HG03280 (cell line): ENCODE measurements at regions not wholly inside any gene's neighbourhood (a gene's known extent, or its start where the extent isn't known, plus 50 kb on each side); places are given as distances from the start of the nearest gene placed in this dataset.
"Not testable (repeated sequence)": the region's sequence is repeated elsewhere in the genome, so short reads cannot be mapped to it uniquely, and the experiment has no call there.

ENCODE experiments used
- ATAC-seq: cut with Tn5 transposase; IDR thresholded peaks from one replicate; pipeline ENCODE4 v1.9.1; 2021; ENCODE audit warnings: mild to moderate bottlenecking, moderate library complexity; ENCODE audit not compliant: unreplicated experiment

DNA sequence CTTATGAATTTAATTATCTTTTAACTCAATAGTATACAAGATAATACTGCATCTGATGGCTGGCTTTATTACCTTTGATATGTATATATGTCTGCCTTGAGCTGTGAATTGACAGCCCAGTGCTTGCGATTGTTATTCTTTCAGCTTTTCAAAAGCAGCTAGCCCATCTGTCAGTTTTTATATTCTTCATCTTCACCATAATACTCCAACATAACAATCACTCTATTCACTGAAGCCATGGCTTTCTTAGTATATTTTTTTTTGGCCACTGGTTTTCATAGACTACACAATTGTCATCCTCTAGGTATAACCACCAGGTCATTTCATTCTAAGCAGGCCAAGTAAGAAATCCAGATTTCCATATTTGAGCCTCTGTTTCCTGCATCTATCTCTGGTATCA is 1026.1 kb downstream of the FSCB start:
- ATAC-seq = no peak

DNA sequence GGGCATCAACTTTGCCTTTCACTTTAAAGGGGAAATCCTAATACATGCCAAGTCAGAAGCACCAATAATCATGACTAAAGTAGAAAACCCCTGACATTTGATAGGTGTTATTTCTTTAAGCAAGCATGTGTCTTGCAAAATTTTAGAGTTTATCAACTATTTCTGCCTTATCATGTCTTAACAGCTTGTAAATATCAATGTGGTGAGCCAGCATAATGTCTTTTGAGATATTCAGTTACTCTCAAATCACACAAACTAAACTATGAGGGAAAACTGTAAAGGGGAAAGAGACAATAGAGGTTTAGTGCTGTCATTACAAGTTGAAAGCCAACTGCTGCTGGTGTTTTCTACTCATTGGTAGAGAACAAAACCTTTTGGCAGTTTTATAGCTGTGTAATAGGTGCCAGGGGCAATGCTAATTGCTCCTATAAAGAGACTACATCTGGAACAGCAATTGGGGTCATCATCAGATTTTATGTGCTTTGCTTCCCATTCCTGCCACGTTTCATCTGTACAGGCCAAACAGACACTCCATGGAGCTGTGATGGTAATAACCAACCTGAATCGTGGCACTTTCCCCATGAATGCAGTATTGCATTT is 1027.4 kb downstream of the FSCB start:
- no peak for ATAC-seq

DNA sequence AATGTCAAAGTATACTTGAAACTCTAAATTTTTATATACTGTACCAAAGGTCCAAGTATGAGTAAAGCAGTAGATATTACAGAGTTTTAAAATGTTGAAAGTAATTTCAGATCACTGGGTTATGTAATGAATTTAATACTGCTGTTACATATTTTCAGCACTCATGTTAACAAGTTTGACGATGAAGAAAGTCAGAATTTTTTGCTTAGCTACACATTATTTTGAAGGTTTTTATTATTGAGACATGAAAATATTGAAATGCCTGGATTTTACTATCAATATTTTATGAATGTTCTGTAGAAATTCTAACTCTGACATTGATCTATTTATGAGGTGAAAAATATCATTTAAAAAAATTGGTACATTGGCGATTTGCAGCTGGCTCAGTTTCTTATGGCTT is 1030.3 kb downstream of the FSCB start:
- ATAC-seq = no peak

DNA sequence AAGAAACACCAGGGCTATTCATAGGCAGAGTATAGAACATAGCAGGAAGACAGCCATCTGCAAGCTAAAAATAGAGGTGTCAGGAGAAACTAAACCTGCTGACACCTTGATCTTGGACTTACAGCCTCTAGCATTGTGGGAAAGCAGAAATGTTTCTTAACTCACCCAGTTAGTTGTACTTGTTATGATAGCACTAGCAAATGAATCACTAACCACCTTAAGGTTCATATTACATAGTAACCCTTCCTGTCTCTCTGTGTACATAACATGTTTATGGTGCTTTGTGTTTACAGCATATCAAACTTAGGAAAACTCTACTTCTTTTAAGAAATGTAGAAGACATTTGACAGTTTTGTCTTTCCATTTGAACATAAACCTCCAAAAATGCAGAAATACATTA is 1031.3 kb downstream of the FSCB start:
- ATAC-seq = no peak

DNA sequence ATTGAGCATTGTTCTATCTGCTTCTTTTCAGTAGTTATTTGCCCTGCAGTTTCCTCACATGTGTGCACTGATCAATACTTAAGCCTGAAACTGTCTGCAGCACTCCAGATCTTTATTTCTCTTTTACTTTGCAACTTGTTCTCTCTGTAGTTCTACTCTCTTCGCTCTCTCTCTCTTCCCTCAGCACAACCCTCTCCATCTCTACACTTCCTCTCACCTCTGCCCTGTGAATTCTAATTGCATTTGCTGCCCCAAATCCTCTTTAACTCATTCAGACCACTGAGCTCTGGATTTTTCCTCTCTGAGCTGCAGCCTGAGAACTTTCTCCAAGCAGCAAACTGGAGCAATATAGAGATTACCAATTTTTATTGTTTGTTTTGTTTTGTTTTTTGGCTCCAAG is 1035.5 kb downstream of the FSCB start:
- ATAC-seq = no peak

DNA sequence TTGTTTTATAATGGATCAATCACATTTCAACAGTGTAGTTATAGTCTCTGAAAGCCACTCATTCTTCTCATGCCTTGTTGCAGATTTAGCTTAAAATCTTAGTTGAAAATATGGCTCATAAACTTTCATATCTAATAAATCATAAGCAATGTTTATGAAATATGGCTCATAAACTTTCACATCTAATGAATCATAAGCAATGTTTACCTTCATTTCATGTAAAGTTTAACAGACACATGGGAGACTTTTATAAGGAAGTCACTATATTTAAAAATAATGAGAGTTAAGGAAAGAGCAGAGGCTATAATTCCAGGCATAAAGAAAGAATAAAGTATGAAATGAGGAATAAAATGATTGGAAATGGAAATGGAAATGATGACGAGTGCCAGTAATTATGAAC is 1042.1 kb downstream of the FSCB start:
- ATAC-seq = no peak

DNA sequence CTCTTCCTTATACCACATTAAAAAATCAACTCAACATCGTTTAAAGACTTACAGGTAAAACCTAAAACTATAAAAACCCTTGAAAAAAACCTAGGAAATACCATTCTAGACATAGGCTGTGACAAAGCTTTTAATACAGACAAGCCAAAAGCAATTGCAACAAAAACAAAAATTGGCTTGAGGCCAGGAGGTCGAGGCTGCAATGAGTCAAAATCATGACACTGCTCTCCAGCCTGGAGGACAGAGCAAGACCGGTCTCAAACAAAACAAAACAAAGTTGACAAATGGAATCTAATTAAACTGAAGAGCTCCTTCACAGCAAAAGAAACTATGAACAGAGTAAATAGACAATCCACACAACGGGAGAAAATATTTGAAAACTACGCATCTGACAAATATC is 1057.8 kb downstream of the FSCB start:
- ATAC-seq = no peak

DNA sequence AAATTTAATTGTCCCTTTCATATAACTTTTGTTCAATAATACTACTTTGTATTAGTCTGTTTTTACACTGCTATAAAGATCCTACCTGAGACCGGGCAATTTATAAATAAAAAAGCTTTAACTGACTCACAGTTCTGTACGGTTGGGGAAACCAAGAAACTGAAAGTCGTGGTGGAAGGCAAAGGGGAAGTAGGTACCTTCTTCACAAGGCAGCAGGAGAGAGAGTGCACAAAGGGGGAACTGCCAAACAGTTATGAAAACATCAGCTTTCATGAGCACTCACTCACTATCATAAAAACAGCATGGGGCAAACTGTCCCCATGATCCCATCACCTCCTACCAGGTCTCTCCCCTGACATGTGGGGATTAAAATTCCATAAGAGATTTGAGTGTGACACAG is 1069.0 kb downstream of the FSCB start:
- no peak for ATAC-seq

DNA sequence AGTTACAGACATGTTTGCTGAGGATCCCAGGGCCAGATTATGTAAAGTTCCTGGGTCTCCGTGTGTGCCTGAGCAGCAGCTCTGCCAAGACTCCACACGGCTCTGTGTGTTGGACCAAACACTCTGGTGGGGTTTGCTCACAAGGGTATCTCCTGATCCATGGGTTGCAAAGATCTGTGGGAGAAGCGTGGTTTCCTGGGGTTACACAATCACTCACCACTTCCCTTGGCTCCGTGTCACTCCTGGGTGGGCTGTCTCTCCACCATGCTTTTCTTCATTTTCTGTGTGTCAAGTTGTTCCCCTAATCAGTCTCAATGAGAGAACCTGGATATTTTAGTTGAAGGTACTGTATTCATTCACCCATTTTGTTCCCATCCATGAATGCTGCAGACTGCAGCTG is 1088.8 kb downstream of the FSCB start:
- no peak for ATAC-seq

DNA sequence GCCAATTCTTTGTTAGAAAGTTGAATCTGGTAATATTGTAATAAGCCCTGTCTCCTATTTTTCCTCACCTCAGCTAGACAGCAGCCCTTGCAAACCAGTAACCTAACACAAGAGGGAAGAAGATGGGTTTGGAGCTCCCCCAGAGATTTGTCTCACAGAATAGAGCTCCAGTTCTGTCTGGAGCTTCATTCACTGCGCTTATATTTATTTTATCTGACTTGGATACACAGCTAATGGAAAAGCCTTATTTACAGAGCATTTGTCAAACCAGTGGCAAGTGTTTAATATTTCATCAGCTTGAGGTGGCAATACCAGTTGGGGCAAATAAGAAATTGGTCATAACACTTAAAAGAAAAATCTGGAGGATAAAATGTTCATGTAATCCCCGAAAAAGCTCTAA is 1094.0 kb downstream of the FSCB start:
- ATAC-seq = no peak

DNA sequence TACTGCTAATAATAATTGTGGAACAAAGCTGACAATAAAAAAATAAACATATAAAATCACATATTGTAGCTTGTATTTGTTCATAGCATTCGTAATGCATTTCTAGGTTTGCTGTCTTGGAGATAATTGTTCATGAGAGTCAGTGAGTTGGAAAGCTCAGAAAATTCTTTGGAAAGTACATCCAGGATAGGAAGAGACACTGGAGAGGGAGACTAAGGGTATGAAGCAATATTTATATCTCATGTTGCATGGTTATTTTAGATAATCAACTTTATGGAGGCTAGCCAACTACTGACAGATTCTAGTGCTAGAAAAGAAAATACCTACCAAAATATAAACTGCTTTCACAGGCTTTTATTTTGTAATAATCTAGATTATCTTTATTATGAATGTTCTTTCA is 1095.2 kb downstream of the FSCB start:
- ATAC-seq = no peak

DNA sequence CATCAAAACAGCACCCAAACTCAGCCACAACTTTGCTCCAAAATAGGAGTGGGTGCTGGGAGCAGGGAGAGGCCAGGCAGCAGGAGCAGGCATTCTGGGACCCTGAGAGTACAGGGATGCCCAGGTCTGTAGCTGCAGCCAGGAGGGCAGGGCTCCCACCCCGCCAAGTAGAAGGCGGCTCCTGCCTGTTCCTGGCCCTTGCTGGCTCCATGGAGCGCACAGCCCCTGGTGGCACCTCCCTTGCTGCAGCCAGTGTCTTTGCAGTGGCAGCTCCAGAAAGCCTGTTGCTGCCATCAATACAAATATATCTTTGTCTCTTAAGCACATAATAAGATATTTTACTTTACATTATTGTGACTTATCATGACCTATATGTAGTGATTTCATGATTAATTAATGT is 1096.5 kb downstream of the FSCB start:
- ATAC-seq = no peak

DNA sequence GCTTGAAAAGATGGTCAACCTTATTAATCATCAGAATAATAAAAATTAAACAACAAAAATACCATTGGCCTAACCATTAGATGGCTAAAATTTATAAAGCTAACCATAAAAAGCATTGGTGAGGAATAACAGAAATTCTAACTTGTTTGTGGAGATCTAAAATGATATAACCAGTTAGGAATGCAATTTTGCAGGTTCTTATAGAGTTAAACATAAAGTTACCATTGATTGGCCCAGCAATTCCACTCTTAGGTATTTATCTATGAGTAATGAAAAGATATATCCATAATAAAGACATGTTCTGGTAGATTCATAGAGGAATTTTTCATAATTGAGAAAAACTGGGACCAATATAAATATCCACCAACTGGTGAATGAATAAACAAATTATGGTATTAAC is 1098.6 kb downstream of the FSCB start:
- ATAC-seq = no peak

DNA sequence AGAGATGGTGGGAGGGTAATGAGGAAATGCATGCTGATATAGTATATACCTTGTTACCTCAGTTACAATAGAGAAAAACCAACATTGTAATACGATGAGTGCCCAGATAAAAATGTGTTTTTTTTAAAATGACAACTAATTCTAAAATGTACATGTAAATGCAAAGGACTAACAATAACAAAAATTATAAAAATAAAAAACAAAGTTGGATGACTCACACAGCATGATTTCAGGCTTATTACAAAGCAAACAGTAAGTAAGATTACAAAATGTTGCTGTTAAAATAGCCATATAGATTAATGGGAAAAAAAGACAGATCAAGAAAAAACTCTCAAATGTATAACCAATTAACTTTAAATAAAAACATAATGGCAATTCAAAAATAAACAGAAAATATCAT is 1099.4 kb downstream of the FSCB start:
- no peak for ATAC-seq

DNA sequence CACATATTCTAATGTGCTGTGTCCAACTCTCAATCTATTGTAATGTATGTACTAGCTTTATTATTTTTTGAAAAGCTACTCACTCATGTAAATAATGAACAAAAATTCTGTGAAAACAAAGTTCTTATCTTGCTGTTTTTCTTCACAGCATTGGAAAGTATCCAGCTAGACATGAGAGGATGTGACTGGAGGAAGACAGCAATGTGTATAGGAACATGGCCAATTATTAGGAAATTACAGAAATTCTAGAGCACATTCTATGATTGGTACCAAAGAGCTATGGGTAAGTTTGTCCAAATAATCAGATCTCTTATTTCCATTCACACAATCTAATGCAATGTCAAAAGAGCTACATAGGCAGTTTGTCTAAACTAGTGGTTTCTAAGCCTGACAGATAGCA is 1100.2 kb downstream of the FSCB start:
- ATAC-seq = no peak

DNA sequence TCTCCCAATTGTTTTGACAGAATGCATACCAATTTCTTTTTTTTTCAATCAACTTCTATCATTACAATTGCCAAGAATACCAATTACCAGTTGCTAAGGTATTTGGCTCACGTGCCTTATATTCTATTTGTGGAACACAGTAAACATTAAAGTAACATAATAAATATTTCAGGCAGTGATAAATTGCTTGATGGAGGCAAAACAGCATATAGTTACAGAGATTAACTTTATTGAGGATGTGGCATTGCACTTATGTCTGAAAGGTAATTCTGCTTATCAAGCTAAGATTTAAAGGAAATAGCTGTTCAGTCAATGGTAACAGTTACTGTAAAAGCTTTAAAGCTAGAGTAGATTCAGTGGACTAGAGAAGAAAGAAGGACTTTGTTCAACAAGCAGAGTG is 1107.8 kb downstream of the FSCB start:
- no peak for ATAC-seq

DNA sequence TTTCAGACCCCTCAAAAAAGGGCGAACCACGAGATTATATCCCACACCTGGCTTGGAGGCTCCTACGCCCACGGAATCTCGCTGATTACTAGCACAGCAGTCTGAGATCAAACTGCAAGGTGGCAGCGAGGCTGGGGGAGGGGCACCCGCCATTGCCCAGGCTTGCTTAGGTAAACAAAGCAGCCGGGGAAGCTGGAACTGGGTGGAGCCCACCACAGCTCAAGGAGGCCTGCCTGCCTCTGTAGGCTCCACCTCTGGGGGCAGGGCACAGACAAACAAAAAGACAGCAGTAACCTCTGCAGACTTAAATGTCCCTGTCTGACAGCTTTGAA is 1136.6 kb downstream of the FSCB start:
- not testable (repeated sequence) for ATAC-seq

DNA sequence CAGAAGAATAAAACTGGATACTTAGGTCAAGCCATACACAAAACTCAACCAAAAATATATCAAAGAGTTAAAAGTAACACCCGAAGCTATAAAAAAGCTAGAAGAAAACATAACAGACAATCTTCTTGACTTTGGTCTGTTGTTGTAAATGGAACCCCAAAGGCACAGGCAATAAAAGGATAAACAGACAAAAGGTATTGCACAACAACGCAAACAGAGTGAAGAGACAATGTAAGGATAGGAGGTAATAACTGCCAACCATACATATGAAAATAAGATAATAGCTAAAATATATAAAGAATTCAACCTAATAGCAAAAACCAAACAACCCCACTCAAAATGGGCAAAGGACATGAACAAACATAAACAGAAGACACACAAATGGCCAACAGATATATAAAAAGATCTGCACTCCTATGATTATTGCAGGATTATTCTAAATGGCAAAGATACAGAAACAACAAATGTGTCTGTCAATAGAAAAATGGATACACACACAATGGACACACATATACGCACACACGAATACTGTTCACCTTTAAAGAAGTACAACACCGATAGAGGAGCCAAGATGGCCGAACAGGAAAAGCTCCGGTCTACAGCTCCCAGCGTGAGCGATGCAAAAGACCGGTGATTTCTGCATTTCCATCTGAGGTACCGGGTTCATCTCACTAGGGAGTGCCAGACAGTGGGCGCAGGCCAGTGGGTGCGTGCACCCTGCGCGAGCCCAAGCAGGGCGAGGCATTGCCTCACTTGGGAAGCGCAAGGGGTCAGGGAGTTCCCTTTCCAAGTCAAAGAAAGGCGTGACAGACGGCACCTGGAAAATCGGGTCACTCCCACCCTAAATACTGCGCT is 1137.1 kb downstream of the FSCB start:
- ATAC-seq = no peak

DNA sequence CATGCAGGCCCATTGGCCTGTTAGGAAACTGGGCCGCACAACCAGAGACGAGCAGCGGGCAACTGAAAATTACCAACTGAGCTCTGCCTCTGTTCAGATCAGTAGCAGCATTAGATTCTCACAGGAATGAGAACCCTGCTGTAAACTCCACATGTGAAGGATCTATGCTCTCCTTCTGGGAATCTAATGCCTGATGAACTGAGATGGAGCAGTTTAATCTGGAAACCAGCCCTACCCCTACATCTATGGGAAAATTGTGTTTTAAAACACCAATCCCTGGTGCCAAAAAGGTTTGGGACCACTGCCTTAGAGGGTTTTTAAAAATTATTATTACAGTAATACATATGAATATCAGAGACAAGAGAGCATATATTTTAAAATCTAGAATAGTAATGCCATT is 1144.5 kb downstream of the FSCB start:
- no peak for ATAC-seq

DNA sequence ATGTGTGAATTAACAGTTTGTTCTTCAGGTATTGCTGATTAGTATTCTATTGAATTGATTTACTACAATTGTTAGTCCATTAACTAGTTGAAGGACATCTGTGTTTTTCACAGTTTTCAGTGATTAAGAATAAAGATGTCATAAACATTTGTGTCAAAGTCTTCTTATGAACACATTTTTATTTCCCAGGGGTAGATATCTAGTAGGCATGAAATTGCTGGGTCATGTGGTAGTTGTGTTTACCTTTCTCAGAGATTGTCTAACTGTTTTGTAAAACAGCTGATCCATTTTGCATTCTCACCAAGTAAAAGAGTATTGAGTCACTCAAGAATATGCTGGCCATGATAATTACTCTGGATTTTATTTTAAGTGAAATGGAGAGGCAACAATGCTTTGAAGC is 1145.3 kb downstream of the FSCB start:
- ATAC-seq = no peak

DNA sequence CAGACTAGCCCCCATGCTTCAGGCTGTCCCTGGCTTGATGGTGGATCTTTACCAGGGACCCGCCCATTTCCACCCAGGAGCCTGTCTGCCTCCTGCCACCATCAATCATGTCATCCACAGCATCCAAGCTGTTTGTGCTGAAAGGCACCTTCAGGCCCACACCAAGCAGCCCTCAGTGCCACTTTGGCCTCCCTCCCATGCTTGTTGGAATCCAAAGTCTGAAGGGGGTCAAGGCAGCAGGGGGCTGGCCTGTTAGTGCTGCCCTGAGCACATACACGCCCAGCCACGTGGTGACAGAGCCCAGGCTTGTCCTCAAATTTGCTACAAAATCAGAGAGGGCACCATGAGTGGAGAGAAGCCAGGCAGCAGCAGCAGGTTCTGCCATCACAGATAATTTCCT is 1146.8 kb downstream of the FSCB start:
- no peak for ATAC-seq

DNA sequence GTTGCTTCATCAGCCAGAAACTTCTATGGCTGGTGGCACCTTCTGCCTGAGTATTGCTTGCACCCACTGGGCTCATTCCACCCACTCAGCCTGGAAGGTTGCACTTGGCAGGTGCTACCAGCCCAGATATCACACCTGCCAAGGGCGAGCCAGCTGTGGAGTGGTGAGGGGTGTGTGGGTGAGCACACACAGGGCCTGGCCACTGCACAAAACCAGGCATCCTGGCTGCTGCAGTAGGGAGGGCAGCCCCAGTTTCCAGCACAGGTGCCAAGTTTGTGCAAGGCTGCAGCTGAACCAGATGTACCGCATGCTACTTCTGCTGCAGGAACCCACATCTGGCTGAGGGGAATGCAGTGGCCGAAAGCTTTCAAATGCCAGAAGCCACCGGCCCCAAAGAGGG is 1147.8 kb downstream of the FSCB start:
- no peak for ATAC-seq

DNA sequence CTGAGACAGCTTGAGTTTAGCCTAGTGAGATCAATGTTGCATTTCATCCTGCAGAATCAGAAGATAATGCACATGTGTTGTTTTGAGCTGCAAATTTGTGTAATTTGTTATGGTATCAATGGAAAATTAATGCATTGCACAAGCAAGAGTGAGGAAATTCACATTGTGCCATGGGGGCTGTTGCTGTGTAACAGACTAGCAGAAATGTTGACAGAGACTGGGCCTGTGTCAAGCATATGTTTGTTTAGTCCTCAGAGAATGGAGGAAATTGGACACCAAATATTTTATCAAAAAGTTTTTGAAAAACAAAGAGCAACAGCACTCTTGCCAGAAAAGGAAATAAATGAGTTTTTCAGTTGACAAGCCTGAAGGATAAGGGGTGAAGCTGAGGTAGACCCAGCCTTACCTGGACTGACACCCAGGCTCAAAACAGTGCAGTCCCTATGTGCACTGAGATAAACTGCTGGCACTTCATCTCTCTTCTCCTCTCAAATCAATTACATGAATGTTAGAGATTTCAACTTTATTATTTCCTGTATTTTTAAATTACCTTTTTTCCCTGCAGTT is 1150.0 kb downstream of the FSCB start:
- no peak for ATAC-seq
